Lower lobe of right lung (tissue), 2 donors: ENCODE measurements at regions not wholly inside any gene's neighbourhood (a gene's known extent, or its start where the extent isn't known, plus 50 kb on each side); places are given as distances from the start of the nearest gene placed in this dataset.

ENCODE experiments used
- ATAC-seq, 2 donors: fragments of 200-7000 bp; cut with Tn5 transposase; one replicate each; pipeline ENCODE4 v1.9.1; 2020 to 2022; ENCODE audit warnings: mild to moderate bottlenecking in 2 of 2, moderate library complexity in 2 of 2
- DNase-seq: peaks from one replicate; pipeline ENCODE4 v3.0.0-alpha.2; 2020
- H3K27ac ChIP-seq: fragments of 200-600 bp; one replicate; pipeline ENCODE4 v1.8.0; 2022
- H3K27me3 ChIP-seq: fragments of 200-600 bp; one replicate; pipeline ENCODE4 v1.8.0; 2022; ENCODE audit warnings: low read depth
- H3K36me3 ChIP-seq: fragments of 200-600 bp; one replicate; pipeline ENCODE4 v1.8.0; 2022; ENCODE audit warnings: mild to moderate bottlenecking
- H3K4me1 ChIP-seq: fragments of 200-600 bp; one replicate; pipeline ENCODE4 v1.8.0; 2022
- H3K4me3 ChIP-seq: fragments of 200-600 bp; one replicate; pipeline ENCODE4 v1.8.0; 2022; ENCODE audit warnings: mild to moderate bottlenecking
- H3K9me3 ChIP-seq: fragments of 200-600 bp; one replicate; pipeline ENCODE4 v1.8.0; 2022
- intact Hi-C: fragments of 100-400 bp; cut with DNase I; formaldehyde crosslinking; loops from one replicate; pipeline ENCODE4 v1.11.0; 2022
- TF ChIP-seq, protein P1 (sequence below): fragments of 200-600 bp; IDR thresholded peaks from one replicate; pipeline ENCODE4 v1.8.0; 2022; ENCODE audit warnings: antibody characterized with exemption, mild to moderate bottlenecking
- donor health status: DM: no; HTN: yes; CAD: no; lungs with severe emphysema.

DNA sequence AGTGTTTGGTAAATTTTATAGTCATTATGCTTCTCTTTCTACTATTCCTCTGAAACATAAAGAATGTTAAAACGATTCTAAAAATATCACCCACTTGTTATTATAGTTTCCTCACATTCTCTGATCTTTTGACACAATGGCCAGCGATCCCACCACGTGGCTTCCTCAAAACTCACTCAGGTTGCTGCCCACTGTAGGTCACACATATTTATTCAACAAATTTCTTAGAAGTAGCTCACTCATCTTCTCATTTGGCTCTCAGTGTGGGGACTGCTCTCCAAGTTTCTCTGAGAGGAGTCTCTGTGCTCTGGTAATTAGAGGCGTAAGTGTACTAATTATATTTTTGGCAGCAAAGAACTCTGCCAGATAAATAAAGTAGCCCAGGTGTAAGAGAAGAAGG lies 465.4 kb downstream of the CDH11 start:
- TF ChIP-seq, protein P1, sequence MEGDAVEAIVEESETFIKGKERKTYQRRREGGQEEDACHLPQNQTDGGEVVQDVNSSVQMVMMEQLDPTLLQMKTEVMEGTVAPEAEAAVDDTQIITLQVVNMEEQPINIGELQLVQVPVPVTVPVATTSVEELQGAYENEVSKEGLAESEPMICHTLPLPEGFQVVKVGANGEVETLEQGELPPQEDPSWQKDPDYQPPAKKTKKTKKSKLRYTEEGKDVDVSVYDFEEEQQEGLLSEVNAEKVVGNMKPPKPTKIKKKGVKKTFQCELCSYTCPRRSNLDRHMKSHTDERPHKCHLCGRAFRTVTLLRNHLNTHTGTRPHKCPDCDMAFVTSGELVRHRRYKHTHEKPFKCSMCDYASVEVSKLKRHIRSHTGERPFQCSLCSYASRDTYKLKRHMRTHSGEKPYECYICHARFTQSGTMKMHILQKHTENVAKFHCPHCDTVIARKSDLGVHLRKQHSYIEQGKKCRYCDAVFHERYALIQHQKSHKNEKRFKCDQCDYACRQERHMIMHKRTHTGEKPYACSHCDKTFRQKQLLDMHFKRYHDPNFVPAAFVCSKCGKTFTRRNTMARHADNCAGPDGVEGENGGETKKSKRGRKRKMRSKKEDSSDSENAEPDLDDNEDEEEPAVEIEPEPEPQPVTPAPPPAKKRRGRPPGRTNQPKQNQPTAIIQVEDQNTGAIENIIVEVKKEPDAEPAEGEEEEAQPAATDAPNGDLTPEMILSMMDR = no peak
- Histone ChIP-seq H3K4me1 (no peaks in the 10 kb centered on the region), H3K4me3 (no peak overlapping the region), H3K9me3 (no peaks in the 10 kb centered on the region), H3K36me3 (no peaks in the 10 kb centered on the region), H3K27ac (no peak overlapping the region), H3K27me3 (no peaks in the 10 kb centered on the region)
- DNase-seq = no peak
- no peak for ATAC-seq
- intact Hi-C loops = no loop called here

DNA sequence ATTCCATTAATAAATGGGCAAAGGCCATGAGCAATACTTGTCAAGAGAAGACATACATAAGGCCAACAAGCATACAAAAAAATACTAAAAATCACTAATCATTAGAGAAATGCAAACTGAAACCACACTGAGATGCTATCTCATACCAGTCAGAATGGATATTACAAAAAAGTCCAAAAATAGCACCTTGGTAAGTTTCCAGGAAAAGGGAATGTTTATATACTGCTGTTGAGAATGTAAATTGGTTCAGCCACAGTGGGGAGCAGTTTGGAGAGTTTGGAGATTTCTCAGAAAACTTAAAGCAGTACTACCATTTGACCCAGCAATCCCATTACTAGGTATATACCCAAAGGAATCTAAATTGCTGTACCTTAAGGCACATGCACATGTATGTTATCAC lies 467.7 kb downstream of the CDH11 start:
- H3K27ac ChIP-seq = no peak overlapping the region
- H3K27me3 ChIP-seq = no peaks in the 10 kb centered on the region
- H3K4me1 ChIP-seq = no peaks in the 10 kb centered on the region
- H3K9me3 ChIP-seq = no peaks in the 10 kb centered on the region
- TF ChIP-seq, protein P1 = no peak
- ATAC-seq (no peak), DNase-seq (no peak)
- H3K4me3 ChIP-seq = no peak overlapping the region
- intact Hi-C loops = no loop called here
- H3K36me3 ChIP-seq = no peaks in the 10 kb centered on the region

DNA sequence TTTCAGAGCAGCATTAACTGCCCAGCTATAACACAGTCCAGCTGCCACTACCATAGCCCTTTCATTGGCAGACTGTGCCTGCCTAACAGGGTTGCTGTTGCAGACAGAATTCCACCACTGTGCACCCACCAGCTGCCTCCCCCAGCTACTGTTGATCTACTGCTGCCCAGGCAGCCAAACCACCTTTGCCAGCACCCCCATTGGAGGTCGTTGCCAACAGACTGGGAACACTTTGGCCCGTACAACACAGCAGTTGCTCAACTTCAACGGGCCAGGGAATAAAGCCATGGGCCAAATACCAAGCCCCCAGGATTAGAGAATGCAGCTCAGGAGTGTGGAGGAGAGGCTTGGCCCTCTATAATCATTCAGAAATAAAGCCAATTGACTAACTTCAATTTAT lies 473.6 kb downstream of the CDH11 start:
- Histone ChIP-seq H3K36me3 (no peaks in the 10 kb centered on the region), H3K27ac (no peak overlapping the region), H3K27me3 (no peaks in the 10 kb centered on the region), H3K4me1 (no peaks in the 10 kb centered on the region), H3K9me3 (no peaks in the 10 kb centered on the region), H3K4me3 (no peak overlapping the region)
- TF ChIP-seq, protein P1 = no peak
- no peak for ATAC-seq
- intact Hi-C loops = no loop called here
- DNase-seq = no peak

DNA sequence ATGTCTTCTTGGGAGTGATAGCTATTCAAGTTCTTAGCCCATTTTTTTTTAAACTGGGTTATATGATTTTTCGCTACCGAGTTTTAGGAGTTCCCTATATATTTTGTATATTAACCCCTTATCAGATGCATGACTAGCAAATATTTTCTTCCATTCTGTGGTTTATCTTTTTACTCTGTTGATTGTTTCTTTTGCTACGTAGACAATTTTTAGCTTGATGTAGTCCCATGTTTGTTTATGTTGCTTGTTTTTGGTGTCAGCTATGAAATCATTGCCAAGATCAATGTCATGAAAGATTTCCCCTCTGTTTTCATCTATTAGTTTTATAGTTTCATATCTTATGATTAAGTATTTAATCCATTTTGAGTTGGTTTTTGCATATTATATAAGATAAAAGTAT lies 480.5 kb downstream of the CDH11 start:
- Histone ChIP-seq H3K4me3 (no peak overlapping the region), H3K27me3 (no peaks in the 10 kb centered on the region), H3K36me3 (no peaks in the 10 kb centered on the region), H3K4me1 (no peaks in the 10 kb centered on the region), H3K9me3 (no peaks in the 10 kb centered on the region), H3K27ac (no peak overlapping the region)
- intact Hi-C loops = no loop called here
- ATAC-seq (no peak), DNase-seq (no peak)
- TF ChIP-seq, protein P1 = no peak

DNA sequence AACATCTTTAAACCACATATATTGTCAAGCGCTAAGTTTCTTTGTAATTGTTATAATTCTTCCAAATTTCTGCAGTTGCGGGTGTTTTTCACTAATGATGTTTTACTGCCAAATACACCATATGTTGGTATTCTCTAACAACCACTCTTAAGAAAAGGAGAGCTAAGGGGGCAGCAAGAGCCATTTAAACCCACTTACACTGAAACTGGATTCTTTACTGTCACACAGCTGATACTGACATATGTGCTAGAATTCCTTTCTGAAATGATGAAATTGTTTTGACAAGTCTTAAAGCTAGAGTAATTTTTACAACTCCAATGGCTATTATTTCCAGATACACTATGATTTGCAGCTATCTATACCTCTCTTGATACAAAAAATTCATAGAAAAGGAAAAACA lies 483.1 kb downstream of the CDH11 start:
- H3K27me3 ChIP-seq = no peaks in the 10 kb centered on the region
- H3K36me3 ChIP-seq = no peaks in the 10 kb centered on the region
- H3K4me3 ChIP-seq = no peak overlapping the region
- H3K9me3 ChIP-seq = no peaks in the 10 kb centered on the region
- DNase-seq (no peak), ATAC-seq (no peak)
- intact Hi-C loops = no loop called here
- no peaks in the 10 kb centered on the region for H3K4me1 ChIP-seq
- TF ChIP-seq, protein P1 = no peak
- no peak overlapping the region for H3K27ac ChIP-seq

DNA sequence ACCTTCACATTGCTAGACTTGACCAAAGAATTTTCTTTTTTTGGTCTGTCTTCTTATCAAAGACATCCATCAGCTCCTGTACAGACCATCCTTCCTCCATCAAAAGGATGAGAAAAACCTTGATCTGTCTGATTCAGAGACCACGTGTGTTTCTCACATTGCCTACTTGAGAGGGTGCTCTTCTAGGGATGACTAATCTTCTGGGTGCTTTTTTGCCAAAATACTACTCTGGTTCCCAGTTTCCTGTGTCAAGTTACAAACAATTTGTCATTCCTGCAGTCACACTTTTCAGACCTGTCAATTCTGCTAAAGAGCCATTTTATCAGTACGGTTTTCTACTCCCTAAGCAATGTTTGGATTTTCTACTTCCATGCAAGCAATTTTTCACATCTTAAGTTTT lies 492.2 kb downstream of the CDH11 start:
- no peaks in the 10 kb centered on the region for H3K9me3 ChIP-seq
- no peak overlapping the region for H3K27ac ChIP-seq
- H3K4me1 ChIP-seq = no peaks in the 10 kb centered on the region
- H3K4me3 ChIP-seq = no peak overlapping the region
- TF ChIP-seq, protein P1 = no peak
- DNase-seq = no peak
- H3K36me3 ChIP-seq = no peaks in the 10 kb centered on the region
- ATAC-seq = no peak
- intact Hi-C loops = no loop called here
- no peaks in the 10 kb centered on the region for H3K27me3 ChIP-seq
